SHP77 treated with DMSO at 0.1 percent for 48 hours (cell line): ENCODE measurements at regions not wholly inside any gene's neighbourhood (a gene's known extent, or its start where the extent isn't known, plus 50 kb on each side); places are given as distances from the start of the nearest gene placed in this dataset.

Experiments used
- DNase-seq: peaks from one replicate; lab custom pipeline; 2025; lab: John Stamatoyannopoulos, UW

DNA sequence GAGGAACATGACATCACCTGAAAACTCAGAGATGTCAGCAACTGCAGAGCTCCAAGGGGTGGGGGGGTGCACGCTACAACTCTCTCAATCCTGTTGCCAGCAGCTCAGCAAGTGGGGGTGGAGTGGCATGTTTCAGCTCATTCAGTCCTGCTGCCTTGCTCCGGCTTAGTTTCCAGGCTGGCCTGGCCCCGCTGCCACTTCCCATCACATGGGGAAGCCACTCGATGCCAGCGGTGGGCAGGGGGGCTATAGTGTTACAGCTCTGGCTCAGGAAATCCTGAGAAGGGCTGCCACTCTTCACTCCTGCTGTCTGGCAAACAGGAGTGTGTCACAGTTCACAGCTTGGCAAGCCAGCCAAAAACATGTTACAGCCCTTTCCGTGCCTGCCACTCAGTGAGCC, 356.5 kb upstream of the GULP1 start:
- no peak for DNase-seq

DNA sequence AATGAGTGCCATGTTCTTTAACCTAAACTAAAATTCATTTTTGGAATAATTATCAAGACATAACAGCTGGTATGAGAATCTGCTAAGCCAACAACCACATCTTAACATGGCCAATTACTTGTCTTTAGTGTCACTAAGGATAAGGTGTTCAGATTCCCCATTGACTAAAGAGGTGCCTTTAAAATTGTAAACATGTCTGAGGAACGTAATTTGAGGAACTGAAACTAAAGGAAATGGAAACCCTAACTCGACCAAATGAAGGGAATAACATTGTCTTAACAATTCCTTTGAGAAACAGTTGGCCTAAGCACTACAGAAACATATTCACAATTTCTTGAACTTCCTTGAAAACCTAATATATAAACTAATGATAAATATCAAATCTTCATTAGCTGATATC, 355.4 kb upstream of the GULP1 start:
- DNase-seq, result no peak

DNA sequence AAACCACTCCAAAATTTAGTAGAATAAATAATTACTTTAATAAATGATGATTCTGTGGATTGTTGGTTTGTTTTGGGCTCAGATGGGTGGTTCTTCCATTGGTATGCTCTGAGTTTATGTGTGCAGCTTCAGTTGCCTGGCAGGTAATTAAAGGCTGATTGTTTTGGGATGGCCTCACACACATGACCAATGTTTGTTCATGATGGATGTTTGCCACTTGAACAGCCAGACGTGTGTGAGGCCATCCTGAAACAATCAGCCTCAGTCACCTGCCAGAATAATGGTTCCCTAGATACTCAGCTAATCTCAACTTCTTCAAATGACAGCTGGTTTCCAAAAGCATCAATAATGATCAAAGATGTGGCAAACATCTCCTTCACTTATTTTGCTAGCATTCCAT, 352.5 kb upstream of the GULP1 start:
- peak; percentile 51 for DNase-seq

DNA sequence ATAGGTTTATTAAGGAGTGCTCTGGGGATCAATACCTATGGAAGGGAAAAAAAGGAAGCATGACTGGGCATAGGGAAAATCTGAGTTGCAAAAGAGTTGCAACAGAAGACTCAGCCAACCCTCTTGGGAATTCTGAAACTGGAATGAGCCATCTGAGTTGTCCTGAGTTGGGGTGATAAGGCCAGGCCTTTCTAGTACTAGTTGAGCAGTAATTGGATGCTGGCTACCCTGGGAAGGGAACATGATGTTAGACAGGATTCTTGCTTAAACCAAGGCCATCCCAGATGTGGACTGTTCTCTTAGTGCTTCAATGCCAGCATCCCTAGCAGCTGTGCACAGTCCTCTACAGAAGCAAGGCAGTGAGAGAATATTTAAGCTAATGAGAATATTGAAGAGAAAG, 348.8 kb upstream of the GULP1 start:
- DNase-seq, result no peak

DNA sequence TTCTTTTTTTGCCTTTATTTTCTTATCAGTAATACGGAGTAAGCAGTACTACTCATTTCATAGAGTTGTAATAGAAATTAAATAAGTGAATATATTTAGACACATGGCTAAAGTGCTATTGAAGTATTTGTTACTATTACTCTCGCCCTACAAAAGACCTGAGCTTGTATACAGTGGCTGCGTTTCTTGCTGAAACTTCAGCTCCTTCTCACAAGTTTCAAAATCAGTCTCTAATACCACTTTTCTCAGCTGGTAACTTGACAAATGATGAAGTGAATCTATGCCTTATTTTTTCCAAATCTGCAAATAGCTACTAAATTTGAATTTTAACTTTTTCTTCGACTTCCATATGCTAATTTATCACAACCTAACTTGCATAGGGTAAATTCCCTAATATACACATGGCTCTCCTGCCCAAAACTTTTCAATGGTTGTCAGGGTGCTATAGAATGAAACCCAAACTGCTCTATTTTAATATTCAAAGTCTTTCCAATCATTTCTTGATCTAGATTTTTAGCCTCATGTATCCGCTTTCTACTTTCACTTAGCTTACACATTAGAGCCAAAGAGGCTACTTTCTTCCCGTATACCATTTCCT, 347.8 kb upstream of the GULP1 start:
- DNase-seq, result no peak

DNA sequence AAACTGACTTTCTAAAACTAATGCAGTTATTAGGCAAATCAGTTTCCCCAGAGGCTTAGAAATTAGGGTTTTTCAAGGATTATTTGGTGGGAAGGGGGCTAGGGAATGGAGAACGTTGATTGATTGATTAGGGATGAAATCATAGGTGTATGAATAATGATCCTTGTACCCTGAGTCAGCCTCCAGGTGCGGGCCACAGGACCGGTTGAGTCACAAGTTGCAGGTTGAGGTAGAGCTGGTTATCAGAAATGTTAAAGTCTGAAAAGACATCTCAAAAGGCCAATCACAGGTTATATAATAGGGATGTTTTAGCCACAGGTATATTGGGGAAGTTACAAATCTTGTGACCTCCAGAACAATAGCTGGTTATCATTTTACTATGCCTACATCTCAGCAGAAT, 341.8 kb upstream of the GULP1 start:
- DNase-seq, result no peak

DNA sequence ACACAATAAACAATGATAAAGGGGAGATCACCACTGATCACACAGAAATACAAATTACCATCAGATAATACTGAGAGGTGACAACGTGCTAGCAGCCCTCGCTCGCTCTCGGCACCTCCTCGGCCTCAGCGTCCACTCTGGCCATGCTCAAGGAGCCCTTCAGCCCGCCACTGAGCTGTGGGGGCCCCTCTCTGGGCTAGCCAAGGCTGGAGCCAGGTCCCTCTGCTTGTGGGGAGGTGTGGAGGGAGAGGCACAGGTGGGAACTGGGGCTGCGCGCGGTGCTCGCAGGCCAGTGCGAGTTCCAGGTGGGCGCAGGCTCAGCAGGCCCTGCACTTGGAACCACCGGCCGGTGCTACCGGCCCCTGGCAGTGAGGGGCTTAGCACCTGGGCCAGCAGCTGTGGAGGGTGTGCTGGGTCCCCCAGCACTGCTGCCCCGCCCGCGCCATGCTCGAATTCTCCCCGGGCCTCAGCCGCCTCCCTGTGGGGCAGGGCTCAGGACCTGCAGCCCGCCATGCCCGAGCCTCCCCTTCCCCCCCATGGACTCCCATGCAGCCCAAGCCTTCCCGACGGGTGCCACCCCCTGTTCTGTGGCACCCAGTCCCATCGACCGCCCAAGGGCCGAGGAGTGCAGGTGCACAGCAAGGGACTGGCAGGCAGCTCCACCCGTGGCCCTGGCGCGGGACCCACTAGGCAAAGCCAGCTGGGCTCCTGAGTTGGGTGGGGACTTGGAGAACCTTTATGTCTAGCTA, 340.0 kb upstream of the GULP1 start:
- DNase-seq, result no peak

DNA sequence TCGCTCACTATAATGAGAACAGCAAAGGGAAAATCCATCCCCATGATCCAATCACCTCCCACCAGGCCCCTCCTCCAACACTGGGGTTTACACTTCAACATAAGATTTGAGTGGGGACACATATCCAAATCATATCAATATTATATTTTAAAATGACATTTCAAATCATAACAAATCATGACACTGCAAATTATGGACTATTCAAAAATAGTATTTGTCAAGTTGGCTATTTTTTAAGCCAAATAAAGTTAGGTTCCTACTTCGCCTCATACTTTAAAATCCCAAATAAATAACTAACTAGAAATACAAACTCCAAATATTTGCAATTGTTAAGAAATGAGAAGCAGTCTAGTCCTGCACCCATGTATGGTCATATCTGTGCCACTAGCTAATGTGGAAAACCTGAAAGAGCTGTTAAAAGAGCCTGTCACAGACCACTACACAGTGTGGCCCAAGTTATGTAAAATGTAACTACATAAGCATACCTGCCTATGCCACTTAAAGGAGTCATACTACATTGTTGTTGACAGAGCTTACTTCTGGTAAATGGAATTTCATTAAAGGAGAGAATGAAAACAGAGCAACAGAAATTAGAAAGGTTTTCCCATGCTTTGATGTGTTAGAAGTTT, 334.7 kb upstream of the GULP1 start:
- DNase-seq, result no peak

DNA sequence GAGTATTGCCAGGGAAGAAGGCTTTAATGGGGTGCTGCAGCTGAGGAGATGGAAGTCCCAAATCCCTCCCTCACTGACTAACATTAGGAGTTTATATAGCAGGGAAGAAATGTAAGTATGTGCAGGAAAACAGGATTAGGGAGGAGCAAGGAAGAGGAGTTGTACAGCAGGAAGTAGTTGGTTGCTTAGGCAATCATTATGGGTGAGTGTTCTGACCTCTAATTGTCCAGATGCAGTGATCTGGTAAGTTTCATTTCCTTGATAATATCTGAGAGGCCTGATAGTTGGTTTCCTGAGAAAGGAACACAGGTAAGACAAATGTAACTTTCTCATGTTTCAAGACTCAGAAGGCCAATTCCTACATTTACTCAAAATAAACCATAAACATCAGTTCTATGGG, 331.9 kb upstream of the GULP1 start:
- no peak for DNase-seq

DNA sequence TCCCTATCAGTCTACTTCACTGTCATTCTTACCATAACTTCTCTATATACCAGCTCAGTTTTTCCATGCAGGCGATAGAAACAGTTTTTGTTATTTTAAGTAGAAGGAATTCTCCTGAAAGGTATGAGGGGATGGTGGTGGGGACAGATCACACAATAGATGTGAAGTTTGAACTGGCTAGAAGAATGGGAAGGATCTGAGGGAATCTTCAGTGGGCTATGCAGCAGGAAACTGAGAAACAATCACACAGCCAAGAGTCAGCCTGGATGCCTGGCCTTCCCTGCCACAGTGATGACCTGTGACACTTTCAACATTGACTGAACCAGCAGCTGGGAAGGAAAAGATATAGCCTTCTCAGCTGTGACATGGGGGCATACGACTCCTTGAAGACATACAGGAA, 329.1 kb upstream of the GULP1 start:
- DNase-seq, result no peak

DNA sequence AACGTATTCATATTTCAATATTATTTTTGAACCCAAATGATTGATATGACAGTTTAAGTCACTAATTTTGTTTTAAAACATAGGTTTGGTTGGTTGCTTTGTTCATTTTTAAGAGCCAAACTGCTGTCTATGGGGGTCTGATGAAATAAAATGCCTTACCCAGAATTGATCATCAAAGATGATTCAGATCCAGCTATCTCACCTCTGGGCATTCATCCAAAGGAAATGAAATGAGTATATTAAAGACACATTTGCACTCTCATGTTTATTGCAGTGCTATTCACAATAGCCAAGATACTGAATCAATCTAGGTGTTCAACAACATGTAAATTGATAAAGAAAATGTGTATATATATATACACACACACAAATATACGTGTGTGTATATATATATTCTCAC, 326.9 kb upstream of the GULP1 start:
- DNase-seq, result no peak

DNA sequence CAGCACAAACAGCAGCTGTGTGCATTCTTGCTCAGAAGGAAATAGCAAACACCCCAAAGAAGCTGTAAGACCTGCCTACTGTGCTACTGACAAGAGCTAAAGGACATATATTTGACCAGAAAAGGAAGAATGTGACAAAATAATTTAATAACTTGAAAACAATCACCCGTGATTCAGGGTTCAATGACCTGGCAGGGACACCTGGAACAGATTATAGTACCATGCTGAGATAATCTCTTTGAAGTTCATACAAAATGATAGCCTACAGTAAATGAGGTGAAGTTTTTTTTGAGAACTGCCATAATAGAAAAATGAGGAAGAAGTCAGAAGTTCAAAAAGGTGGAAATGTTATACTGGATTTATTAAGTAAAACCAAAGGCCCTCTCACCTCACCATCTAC, 324.8 kb upstream of the GULP1 start:
- no peak for DNase-seq

DNA sequence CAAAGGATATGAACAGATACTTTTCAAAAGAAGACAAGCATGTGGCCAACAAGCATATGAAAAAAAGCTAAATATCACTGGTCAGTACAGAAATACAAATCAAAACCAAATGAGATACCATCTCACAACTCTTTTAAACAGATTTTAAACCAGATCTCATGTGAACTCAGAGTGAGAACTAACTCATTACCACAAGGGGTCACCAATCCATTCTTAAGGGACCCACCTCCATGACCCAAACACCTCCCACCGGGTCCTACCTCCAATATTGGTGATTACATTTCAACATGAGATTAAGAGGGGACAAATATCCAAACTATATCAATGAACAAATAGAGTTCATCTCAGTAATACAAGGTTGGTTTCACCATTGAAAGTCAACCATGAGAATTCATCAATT, 319.8 kb upstream of the GULP1 start:
- no peak for DNase-seq

DNA sequence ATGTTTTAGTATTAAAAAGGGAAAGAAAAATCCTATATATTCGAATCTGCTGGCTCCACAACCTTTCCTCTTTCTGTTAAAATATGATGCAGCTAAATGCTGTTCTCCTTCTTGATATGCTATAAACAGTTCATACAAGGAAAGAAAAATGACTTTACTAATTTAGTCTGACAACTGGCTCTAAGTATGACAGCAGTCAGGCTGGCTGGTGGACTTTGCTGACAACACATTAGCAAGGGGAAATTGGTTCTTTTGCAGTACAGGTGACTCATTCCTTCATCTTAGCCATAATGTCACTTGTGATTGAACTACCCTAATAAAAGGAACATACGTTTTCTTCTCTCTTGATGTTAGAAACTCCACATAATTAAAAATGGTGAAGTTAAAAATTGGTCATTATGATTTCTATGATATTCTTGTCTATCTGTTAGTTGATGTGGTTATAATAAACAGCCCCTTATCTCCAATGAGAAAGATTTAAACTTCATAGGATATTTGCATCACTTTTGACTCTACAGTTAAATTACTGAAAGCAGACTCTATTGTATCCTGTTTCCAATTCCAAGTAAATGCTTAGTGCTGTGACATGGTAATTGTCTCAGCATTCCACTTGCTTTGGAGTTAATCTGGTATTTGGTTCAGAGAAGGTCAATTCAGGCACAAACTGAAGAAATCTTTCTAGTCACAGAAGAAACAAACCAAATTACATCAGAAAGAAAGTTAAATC, 315.3 kb upstream of the GULP1 start:
- DNase-seq, result no peak

DNA sequence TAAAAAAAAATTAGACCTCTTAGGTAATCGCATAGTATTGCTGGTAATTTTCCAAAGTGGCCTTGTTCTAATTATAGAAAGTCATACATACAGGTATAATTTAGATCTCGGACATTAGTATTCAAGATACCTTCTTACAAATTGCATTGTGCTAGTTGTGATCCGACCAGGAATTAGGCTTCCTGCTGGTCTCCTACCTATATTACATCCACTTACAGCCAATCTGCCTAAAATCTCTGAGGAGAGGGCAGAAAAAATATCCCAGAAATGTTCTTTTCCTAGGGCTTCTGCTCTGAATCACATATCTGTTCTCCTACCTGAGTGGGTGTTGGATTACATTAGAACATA, 314.7 kb upstream of the GULP1 start:
- DNase-seq, result no peak

DNA sequence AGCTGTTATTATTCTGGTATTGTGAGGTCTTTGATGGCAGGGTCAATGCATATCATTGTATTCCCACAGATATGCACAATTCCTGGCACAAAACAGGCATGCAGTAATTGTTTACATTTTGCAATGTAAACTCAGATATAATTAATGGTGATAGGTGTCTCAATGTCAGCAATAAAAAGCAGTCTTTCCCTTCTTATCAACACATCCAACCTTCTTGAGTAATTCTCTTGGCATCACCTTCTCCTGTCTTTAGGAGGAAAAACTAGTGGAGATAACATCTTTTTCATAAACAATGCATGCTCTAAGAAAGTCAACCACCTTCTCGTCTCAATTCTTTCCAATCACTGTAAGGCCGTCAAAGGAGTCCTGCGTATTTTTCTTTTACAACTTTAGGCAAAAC, 313.3 kb upstream of the GULP1 start:
- DNase-seq, result no peak

DNA sequence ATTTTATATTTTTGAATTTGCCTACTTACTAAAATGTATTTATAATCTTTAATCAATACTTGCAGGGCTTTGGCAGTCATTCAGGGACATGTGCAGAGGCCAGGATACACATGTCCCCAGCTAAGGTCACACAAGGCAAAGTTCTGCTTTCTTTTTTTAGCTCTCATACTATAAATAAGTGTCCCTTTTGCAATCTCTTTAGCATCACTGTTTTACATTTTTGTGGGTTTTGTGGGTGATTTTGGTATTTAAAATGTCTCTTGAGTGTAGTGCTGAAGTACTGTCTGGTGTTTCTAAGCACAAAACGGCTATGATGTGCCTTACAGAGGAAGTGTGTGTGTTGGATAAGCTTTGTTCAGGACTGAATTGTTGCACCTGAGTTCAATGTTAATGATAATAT, 309.0 kb upstream of the GULP1 start:
- DNase-seq, result no peak

DNA sequence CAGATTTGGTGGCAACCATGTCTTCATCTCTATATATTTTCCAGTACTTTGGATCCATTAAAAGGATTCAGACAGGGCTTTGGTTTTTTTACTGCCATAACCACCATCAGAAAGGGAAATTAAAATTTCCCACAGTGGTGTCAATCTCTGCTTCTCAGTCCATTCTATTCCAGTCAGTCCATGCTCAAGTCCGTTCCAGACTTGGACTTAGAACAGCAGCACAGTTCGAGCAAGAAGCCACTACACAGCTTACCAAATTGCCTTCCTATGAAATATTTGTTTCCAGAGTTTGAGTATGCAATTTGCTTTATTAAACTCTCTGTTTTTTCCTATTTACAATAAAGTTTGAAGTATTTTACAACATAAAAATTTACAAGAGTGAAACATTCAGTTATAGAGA, 306.5 kb upstream of the GULP1 start:
- DNase-seq, result no peak

DNA sequence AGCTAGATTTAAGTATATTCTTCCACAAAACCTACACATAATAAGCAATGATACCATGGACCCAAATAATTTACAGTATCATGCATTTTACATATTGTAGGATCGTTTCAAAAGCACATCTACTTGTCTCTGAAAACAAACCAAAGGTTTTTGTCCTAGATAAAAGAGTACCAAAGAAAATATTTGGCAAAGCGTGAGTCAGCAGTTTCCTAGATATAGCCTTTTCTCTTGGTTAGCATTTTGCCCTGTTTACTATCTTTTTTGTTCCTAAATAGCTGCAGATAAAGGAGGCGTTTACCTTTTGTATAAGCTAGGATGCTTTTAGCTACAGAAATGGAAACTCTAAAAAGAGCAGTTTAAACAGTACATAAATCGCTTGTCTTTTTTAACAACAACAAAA, 305.8 kb upstream of the GULP1 start:
- DNase-seq, result no peak

DNA sequence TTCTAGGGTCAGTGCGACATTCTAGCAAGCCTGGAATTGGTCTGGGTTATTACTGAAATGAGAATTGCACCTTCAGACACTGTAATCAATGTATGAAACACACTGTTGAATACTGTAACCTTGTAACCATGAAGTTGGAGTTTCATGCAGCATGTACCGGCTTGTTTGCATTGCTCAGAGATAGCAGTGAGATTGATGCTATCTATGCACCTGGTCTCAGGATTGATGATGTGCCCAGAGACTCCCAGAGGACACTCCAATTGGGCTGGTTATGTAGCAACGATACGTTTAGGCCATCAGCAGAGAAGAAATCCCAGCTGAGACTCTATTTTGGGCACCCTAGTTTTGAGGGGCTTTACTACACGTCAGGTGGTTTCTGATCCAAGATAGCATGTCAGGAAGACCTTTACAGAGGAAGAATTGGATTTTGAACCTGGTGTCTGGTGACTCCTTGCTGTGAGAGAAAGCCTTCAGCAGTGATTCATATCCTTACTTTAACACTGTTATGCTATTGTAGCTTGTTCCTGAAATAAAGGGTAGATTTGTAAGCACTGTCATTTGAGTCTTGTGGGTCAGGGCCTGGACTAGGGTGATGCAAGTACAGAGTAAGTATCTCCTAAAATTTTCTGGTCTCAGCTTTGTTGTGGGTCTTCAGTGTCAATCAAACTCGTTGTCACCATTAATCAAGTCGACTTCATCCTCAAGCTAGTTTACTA, 305.1 kb upstream of the GULP1 start:
- DNase-seq, result peak; percentile 86

DNA sequence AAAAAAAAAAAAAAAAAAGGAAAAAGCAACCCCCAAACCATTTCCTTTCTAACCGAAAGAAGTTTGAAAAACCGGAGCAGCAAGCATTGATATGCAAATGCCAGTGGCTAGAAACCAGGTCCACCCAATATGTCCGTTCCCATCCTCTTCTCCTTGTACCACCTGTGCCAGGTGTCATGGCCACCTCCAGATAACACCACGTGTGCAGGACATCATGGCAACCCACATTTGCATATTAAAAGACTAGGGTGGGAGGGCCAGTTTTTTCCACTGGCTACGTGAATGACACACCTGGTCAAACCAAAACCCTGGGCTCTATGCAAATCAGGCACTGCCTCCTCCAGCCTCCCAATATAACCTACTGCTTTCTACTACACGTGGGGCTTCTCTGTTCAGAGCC, 303.3 kb upstream of the GULP1 start:
- DNase-seq, result no peak

DNA sequence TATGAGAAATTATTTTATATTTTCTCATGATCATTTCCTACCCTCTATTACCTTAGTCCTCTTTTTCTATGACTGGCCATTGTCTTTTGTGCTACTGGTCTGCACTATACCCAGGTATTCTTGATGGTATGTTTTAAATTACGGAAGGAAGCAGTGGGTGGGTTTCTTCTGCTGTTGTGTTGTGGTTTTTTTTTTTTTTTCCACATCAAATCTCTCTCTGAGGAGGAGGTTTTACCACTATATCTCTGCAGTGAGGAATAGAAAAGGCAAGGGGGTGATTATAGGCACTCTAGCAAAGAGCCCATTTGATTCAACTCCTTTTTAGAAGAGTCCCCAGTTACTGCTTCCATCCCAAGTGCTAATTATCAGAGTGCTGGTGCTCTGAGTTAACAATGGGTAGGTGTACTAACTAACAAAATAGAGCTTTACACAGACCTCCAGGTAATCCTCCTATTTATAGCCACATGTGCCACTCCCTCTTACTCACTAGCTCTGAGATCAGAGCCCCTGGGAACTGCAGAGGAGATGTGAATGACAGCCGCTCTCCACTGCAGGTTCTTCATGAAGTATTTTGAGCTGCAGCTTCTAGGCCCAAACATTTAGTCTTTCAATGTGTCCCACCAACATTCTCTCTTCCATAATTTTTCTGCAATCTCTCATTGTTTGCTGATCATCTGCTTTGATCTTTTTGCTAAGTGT, 301.6 kb upstream of the GULP1 start:
- DNase-seq, result no peak
